ENCODE measurements at regions not wholly inside any gene's neighbourhood (a gene's known extent, or its start where the extent isn't known, plus 50 kb on each side); places are given as distances from the start of the nearest gene placed in this dataset.
A peak's percentile ranks its signal among the peaks of the same experiment; 100 is the strongest.

GRCh38 chr10:29112827-29113615 lies 175.8 kb upstream of the LYZL1 start:
- Mint-ChIP-seq H3K4me1 (ENCODE audit: low read depth, unreplicated experiment) (no peaks in the 10 kb centered on the region), H3K9me3 (ENCODE audit: unreplicated experiment) (peaks cover 2% of the 10 kb centered on the region), H3K27ac (ENCODE audit: unreplicated experiment) (no peak overlapping the region), H3K4me3 (ENCODE audit: unreplicated experiment) (no peak overlapping the region), H3K27me3 (ENCODE audit: unreplicated experiment) (no peaks in the 10 kb centered on the region), H3K36me3 (ENCODE audit: unreplicated experiment) (no peaks in the 10 kb centered on the region)
- TF ChIP-seq, protein P1, sequence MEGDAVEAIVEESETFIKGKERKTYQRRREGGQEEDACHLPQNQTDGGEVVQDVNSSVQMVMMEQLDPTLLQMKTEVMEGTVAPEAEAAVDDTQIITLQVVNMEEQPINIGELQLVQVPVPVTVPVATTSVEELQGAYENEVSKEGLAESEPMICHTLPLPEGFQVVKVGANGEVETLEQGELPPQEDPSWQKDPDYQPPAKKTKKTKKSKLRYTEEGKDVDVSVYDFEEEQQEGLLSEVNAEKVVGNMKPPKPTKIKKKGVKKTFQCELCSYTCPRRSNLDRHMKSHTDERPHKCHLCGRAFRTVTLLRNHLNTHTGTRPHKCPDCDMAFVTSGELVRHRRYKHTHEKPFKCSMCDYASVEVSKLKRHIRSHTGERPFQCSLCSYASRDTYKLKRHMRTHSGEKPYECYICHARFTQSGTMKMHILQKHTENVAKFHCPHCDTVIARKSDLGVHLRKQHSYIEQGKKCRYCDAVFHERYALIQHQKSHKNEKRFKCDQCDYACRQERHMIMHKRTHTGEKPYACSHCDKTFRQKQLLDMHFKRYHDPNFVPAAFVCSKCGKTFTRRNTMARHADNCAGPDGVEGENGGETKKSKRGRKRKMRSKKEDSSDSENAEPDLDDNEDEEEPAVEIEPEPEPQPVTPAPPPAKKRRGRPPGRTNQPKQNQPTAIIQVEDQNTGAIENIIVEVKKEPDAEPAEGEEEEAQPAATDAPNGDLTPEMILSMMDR (IDR thresholded peaks at IDR 0.05; ENCODE audit: partially characterized antibody, unreplicated experiment), result no peak
- DNase-seq, result no peak

DNA sequence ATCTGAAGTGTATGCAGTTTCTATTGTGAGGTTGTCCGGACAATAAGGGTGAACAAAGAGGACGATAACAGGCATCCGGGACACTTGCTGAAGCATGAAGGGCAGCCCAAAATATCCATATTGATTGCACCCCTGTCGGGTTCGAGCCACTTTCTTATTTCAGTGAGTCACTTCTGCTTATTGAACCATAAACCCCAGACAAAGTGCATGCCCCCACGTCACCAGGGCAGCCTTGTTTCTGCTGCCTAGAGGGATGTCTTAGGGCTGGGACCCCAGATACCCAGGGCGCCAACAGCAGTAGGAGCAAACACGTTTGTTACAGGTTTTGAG lies 175.3 kb upstream of the LYZL1 start:
- TF ChIP-seq, protein P1 (IDR thresholded peaks at IDR 0.05; ENCODE audit: partially characterized antibody, unreplicated experiment), result no peak
- Mint-ChIP-seq H3K4me3 (ENCODE audit: unreplicated experiment) (no peak overlapping the region), H3K36me3 (ENCODE audit: unreplicated experiment) (no peaks in the 10 kb centered on the region), H3K27me3 (ENCODE audit: unreplicated experiment) (no peaks in the 10 kb centered on the region), H3K27ac (ENCODE audit: unreplicated experiment) (no peak overlapping the region), H3K4me1 (ENCODE audit: low read depth, unreplicated experiment) (no peaks in the 10 kb centered on the region), H3K9me3 (ENCODE audit: unreplicated experiment) (peaks cover 2% of the 10 kb centered on the region)
- DNase-seq, result no peak

GRCh38 chr10:29114141-29114540 lies 174.7 kb upstream of the LYZL1 start:
- H3K9me3 Mint-ChIP-seq (ENCODE audit: unreplicated experiment), result peaks cover 2% of the 10 kb centered on the region
- no peaks in the 10 kb centered on the region for H3K27me3 Mint-ChIP-seq (ENCODE audit: unreplicated experiment)
- DNase-seq, result no peak
- H3K27ac Mint-ChIP-seq (ENCODE audit: unreplicated experiment), result no peak overlapping the region
- H3K4me3 Mint-ChIP-seq (ENCODE audit: unreplicated experiment), result no peak overlapping the region
- H3K36me3 Mint-ChIP-seq (ENCODE audit: unreplicated experiment), result peaks cover 4% of the 10 kb centered on the region
- H3K4me1 Mint-ChIP-seq (ENCODE audit: low read depth, unreplicated experiment), result no peaks in the 10 kb centered on the region
- TF ChIP-seq, protein P1 (IDR thresholded peaks at IDR 0.05; ENCODE audit: partially characterized antibody, unreplicated experiment), result no peak

DNA sequence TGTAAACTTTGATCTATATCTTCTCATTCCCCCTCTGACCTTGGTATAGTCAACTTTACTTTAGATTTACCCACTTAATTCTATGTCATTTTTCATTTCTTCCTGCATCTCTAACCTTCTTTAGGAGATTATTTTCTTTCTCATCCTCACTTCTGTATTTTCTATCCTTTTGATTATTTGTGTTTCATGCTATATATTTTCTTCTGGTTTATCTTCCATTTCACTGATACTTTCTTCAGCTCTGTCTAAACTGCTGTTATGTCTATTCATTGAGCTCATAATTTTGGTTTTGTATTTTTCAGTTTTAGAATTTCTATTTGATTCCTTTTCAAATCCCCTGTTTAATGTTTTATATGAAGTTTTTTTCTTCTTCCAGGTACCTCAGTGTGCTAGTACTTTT lies 171.1 kb upstream of the LYZL1 start:
- H3K27ac Mint-ChIP-seq (ENCODE audit: unreplicated experiment), result no peak overlapping the region
- TF ChIP-seq, protein P1 (IDR thresholded peaks at IDR 0.05; ENCODE audit: partially characterized antibody, unreplicated experiment), result no peak
- no peaks in the 10 kb centered on the region for H3K4me1 Mint-ChIP-seq (ENCODE audit: low read depth, unreplicated experiment)
- no peak for DNase-seq
- peaks cover 2% of the 10 kb centered on the region for H3K9me3 Mint-ChIP-seq (ENCODE audit: unreplicated experiment)
- peaks cover 1% of the 10 kb centered on the region for H3K27me3 Mint-ChIP-seq (ENCODE audit: unreplicated experiment)
- H3K4me3 Mint-ChIP-seq (ENCODE audit: unreplicated experiment), result no peak overlapping the region
- peaks cover 5% of the 10 kb centered on the region for H3K36me3 Mint-ChIP-seq (ENCODE audit: unreplicated experiment)

- Mint-ChIP-seq H3K9me3 (ENCODE audit: unreplicated experiment) (peaks cover 4% of the 10 kb centered on the region), H3K4me3 (ENCODE audit: unreplicated experiment) (no peak overlapping the region), H3K4me1 (ENCODE audit: low read depth, unreplicated experiment) (no peaks in the 10 kb centered on the region), H3K27me3 (ENCODE audit: unreplicated experiment) (peaks cover 1% of the 10 kb centered on the region), H3K27ac (ENCODE audit: unreplicated experiment) (no peak overlapping the region), H3K36me3 (ENCODE audit: unreplicated experiment) (peaks cover 5% of the 10 kb centered on the region)
- TF ChIP-seq, protein P1 (IDR thresholded peaks at IDR 0.05; ENCODE audit: partially characterized antibody, unreplicated experiment), result peak; percentile 15
- DNase-seq, result peak; percentile 38
These were observed 169.5 kb upstream of the LYZL1 start for GRCh38 chr10:29119374-29119773.
